ENCODE measurements at regions not wholly inside any gene's neighbourhood (a gene's known extent, or its start where the extent isn't known, plus 50 kb on each side); places are given as distances from the start of the nearest gene placed in this dataset.

GRCh38 chr16:48041981-48042421 is 113.8 kb downstream of the ABCC12 start:
- Histone ChIP-seq H3K4me1 (ENCODE audit: insufficient read depth, low read length, poor library complexity, severe bottlenecking) (no peaks in the 10 kb centered on the region), H3K79me2 (ENCODE audit: insufficient read depth, low read length) (no peaks in the 10 kb centered on the region), H3K9ac (ENCODE audit: low read depth, low read length, poor library complexity, severe bottlenecking) (no peak overlapping the region), H3F3A (ENCODE audit: low read depth) (no peaks in the 10 kb centered on the region), H3K36me3 (ENCODE audit: insufficient read depth, low read length) (no peaks in the 10 kb centered on the region), H2AFZ (ENCODE audit: low read length) (no peak overlapping the region), H3K9me2 (replicated peaks; ENCODE audit: low read depth, low read length) (no peaks in the 10 kb centered on the region), H4K20me1 (ENCODE audit: insufficient read depth, low read length, poor library complexity, severe bottlenecking) (no peaks in the 10 kb centered on the region), H3K4me3 (ENCODE audit: low read length, poor library complexity, severe bottlenecking) (no peak overlapping the region), H3K27me3 (ENCODE audit: insufficient read depth, low read length, poor library complexity, severe bottlenecking) (no peaks in the 10 kb centered on the region), H3K4me2 (ENCODE audit: low read depth, low read length, poor library complexity, severe bottlenecking) (no peak overlapping the region), H3K9me3 (ENCODE audit: insufficient read depth, low read depth, low read length) (no peaks in the 10 kb centered on the region; the same call in 1 of the 2 replicates)
- no peak for TF ChIP-seq CTCF (conservative IDR thresholded peaks at IDR 0.05; ENCODE audit: low read length)
- TF ChIP-seq EZH2phosphoT487 (IDR thresholded peaks at IDR 0.05; ENCODE audit: borderline replicate concordance) = no peak

- Histone ChIP-seq H3K79me2 (ENCODE audit: insufficient read depth, low read length) (no peaks in the 10 kb centered on the region), H3K36me3 (ENCODE audit: insufficient read depth, low read length) (no peaks in the 10 kb centered on the region), H3K27me3 (ENCODE audit: insufficient read depth, low read length, poor library complexity, severe bottlenecking) (no peaks in the 10 kb centered on the region), H3K9me2 (replicated peaks; ENCODE audit: low read depth, low read length) (no peaks in the 10 kb centered on the region), H3K4me1 (ENCODE audit: insufficient read depth, low read length, poor library complexity, severe bottlenecking) (no peaks in the 10 kb centered on the region), H2AFZ (ENCODE audit: low read length) (no peak overlapping the region), H3F3A (ENCODE audit: low read depth) (no peaks in the 10 kb centered on the region), H3K9me3 (ENCODE audit: insufficient read depth, low read depth, low read length) (no peaks in the 10 kb centered on the region), H4K20me1 (ENCODE audit: insufficient read depth, low read length, poor library complexity, severe bottlenecking) (no peaks in the 10 kb centered on the region), H3K4me2 (ENCODE audit: low read depth, low read length, poor library complexity, severe bottlenecking) (no peak overlapping the region), H3K4me3 (ENCODE audit: low read length, poor library complexity, severe bottlenecking) (no peak overlapping the region), H3K9ac (ENCODE audit: low read depth, low read length, poor library complexity, severe bottlenecking) (no peak overlapping the region)
- TF ChIP-seq CTCF (conservative IDR thresholded peaks at IDR 0.05; ENCODE audit: low read length) (no peak), EZH2phosphoT487 (IDR thresholded peaks at IDR 0.05; ENCODE audit: borderline replicate concordance) (no peak)
These were observed 120.7 kb downstream of the ABCC12 start for GRCh38 chr16:48035142-48035541.

- Histone ChIP-seq H3K36me3 (ENCODE audit: insufficient read depth, low read length) (no peaks in the 10 kb centered on the region), H4K20me1 (ENCODE audit: insufficient read depth, low read length, poor library complexity, severe bottlenecking) (no peaks in the 10 kb centered on the region), H3F3A (ENCODE audit: low read depth) (no peaks in the 10 kb centered on the region), H3K9me2 (replicated peaks; ENCODE audit: low read depth, low read length) (no peaks in the 10 kb centered on the region), H3K9me3 (ENCODE audit: insufficient read depth, low read depth, low read length) (no peaks in the 10 kb centered on the region), H3K27me3 (ENCODE audit: insufficient read depth, low read length, poor library complexity, severe bottlenecking) (no peaks in the 10 kb centered on the region), H3K4me2 (ENCODE audit: low read depth, low read length, poor library complexity, severe bottlenecking) (no peak overlapping the region), H3K4me1 (ENCODE audit: insufficient read depth, low read length, poor library complexity, severe bottlenecking) (no peaks in the 10 kb centered on the region), H2AFZ (ENCODE audit: low read length) (no peak overlapping the region), H3K79me2 (ENCODE audit: insufficient read depth, low read length) (no peaks in the 10 kb centered on the region), H3K9ac (ENCODE audit: low read depth, low read length, poor library complexity, severe bottlenecking) (no peak overlapping the region), H3K4me3 (ENCODE audit: low read length, poor library complexity, severe bottlenecking) (no peak overlapping the region)
- no peak for TF ChIP-seq EZH2phosphoT487 (IDR thresholded peaks at IDR 0.05; ENCODE audit: borderline replicate concordance)
- TF ChIP-seq CTCF (conservative IDR thresholded peaks at IDR 0.05; ENCODE audit: low read length) = no peak
These were observed 124.9 kb downstream of the ABCC12 start for GRCh38 chr16:48030926-48031325.

All from Loucy (cell line).